Progenitor cell of endocrine pancreas (in vitro differentiated cells): ENCODE measurements at regions not wholly inside any gene's neighbourhood (a gene's known extent, or its start where the extent isn't known, plus 50 kb on each side); places are given as distances from the start of the nearest gene placed in this dataset.

Experiments used
- DNase-seq: peaks from one replicate; pipeline ENCODE4 v3.0.0; 2021; ENCODE audit warnings: low spot score; ENCODE audit not compliant: unreplicated experiment
- H3K27ac Mint-ChIP-seq: 2 replicates; pipeline ENCODE4 v1.8.0; 2021; ENCODE audit warnings: mild to moderate bottlenecking, moderate library complexity, mixed read lengths
- H3K27me3 Mint-ChIP-seq: 2 replicates; pipeline ENCODE4 v1.8.0; 2021; ENCODE audit warnings: mixed read lengths
- H3K36me3 Mint-ChIP-seq: 2 replicates; pipeline ENCODE4 v1.8.0; 2022; ENCODE audit warnings: mixed read lengths; ENCODE audit not compliant: insufficient read depth
- H3K4me1 Mint-ChIP-seq: 2 replicates; pipeline ENCODE4 v1.8.0; 2021; ENCODE audit warnings: low read depth, mixed read lengths
- H3K4me3 Mint-ChIP-seq: 2 replicates; pipeline ENCODE4 v1.8.0; 2021; ENCODE audit warnings: low read depth, mild to moderate bottlenecking, moderate library complexity, mixed read lengths
- H3K9me3 Mint-ChIP-seq: 2 replicates; pipeline ENCODE4 v1.8.0; 2021; ENCODE audit warnings: low read depth, mixed read lengths
- CTCF ChIP-seq: fragments of 200-600 bp; sonication (generic); IDR thresholded peaks from one replicate; pipeline ENCODE4 v1.5.0; 2021; ENCODE audit warnings: antibody characterized with exemption, mild to moderate bottlenecking; ENCODE audit not compliant: unreplicated experiment

GRCh38 chr7:94195201-94195600, 191.0 kb upstream of the BET1 start:
- DNase-seq = no peak
- TF ChIP-seq CTCF = no peak
- no peak overlapping the region for H3K4me3 Mint-ChIP-seq
- H3K36me3 Mint-ChIP-seq = no peaks in the 10 kb centered on the region
- no peaks in the 10 kb centered on the region for H3K27me3 Mint-ChIP-seq
- H3K9me3 Mint-ChIP-seq = peaks cover 6% of the 10 kb centered on the region
- no peak overlapping the region for H3K27ac Mint-ChIP-seq
- H3K4me1 Mint-ChIP-seq = no peaks in the 10 kb centered on the region

- H3K4me3 Mint-ChIP-seq = no peak overlapping the region
- peaks cover 6% of the 10 kb centered on the region for H3K9me3 Mint-ChIP-seq
- H3K36me3 Mint-ChIP-seq = no peaks in the 10 kb centered on the region
- no peak overlapping the region for H3K27ac Mint-ChIP-seq
- no peaks in the 10 kb centered on the region for H3K4me1 Mint-ChIP-seq
- no peaks in the 10 kb centered on the region for H3K27me3 Mint-ChIP-seq
- no peak for TF ChIP-seq CTCF
- DNase-seq = no peak
Observed at GRCh38 chr7:94195813-94196212, 191.7 kb upstream of the BET1 start.

DNA sequence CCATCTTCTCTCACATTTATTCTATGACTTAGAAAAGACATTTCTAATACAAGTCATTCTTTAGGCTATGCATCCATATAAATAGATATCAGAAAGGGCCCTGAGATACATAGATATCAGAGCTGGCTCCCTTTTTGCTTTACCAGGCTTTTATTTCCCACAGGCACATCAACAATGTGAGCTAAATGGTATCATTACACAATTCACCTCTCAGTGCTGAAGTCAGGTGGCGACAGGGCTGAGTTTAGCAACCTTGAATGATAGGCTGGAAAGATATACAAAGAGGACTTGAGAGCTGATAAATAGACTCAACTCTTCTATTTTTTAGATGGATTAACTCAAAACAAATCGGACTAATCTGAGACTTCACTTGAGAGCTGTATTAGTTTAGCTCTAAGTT, 189.2 kb upstream of the COL1A2 start:
- Mint-ChIP-seq H3K4me3 (no peak overlapping the region), H3K36me3 (no peaks in the 10 kb centered on the region), H3K9me3 (no peaks in the 10 kb centered on the region), H3K27me3 (peaks cover 10% of the 10 kb centered on the region), H3K27ac (no peak overlapping the region), H3K4me1 (peaks cover 2% of the 10 kb centered on the region)
- no peak for DNase-seq
- TF ChIP-seq CTCF = no peak

DNA sequence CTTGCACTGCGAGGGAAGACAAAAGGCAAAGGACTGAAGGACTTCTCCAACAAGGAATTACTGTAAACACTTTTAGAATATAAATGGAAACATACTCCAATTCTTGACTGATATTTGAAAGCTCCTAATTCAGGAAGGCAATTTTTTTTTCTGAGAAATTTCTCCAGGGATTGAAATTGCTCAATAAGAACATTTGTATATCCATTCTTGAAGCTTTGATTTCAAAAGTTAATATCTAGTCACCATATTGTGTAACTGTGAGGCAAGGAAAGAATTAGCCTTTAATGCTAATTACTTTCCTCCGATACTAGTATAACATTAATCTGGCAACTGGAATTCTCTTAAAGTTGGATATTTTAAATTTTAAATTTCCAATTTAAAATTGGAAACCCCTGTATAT, 188.4 kb upstream of the COL1A2 start:
- H3K9me3 Mint-ChIP-seq = no peaks in the 10 kb centered on the region

GRCh38 chr7:94212160-94212559, 182.5 kb upstream of the COL1A2 start:
- TF ChIP-seq CTCF = no peak
- H3K4me3 Mint-ChIP-seq = no peak overlapping the region
- no peak for DNase-seq
- H3K27ac Mint-ChIP-seq = no peak overlapping the region
- H3K9me3 Mint-ChIP-seq = no peaks in the 10 kb centered on the region
- no peaks in the 10 kb centered on the region for H3K36me3 Mint-ChIP-seq
- peaks cover 8% of the 10 kb centered on the region for H3K4me1 Mint-ChIP-seq
- peaks cover 7% of the 10 kb centered on the region for H3K27me3 Mint-ChIP-seq

More for the DNA sequence above, 188.4 kb upstream of the COL1A2 start:
- peaks cover 2% of the 10 kb centered on the region for H3K4me1 Mint-ChIP-seq
- TF ChIP-seq CTCF = no peak
- H3K36me3 Mint-ChIP-seq = no peaks in the 10 kb centered on the region
- no peak overlapping the region for H3K4me3 Mint-ChIP-seq
- H3K27me3 Mint-ChIP-seq = peaks cover 10% of the 10 kb centered on the region
- no peak overlapping the region for H3K27ac Mint-ChIP-seq
- no peak for DNase-seq
